Fibroblast of gingiva (primary cell): ENCODE measurements at regions not wholly inside any gene's neighbourhood (a gene's known extent, or its start where the extent isn't known, plus 50 kb on each side); places are given as distances from the start of the nearest gene placed in this dataset.
"Not testable (repeated sequence)": the region's sequence is repeated elsewhere in the genome, so short reads cannot be mapped to it uniquely, and the experiment has no call there.

ENCODE experiments used
- DNase-seq: peaks from one replicate; pipeline ENCODE4 v3.0.0-alpha.2; 2011; ENCODE audit warnings: low read depth

GRCh38 chr10:9382533-9382866 is 1328.0 kb downstream of the GATA3 start:
- no peak for DNase-seq

- DNase-seq, result no peak
These were observed 1336.0 kb downstream of the GATA3 start for GRCh38 chr10:9390516-9390915.

- DNase-seq, result no peak
These were observed 1344.9 kb downstream of the GATA3 start for GRCh38 chr10:9399275-9399983.

- not testable (repeated sequence) for DNase-seq
These were observed 1347.6 kb downstream of the GATA3 start for GRCh38 chr10:9402067-9402466.

GRCh38 chr10:9402507-9403195 is 1348.2 kb downstream of the GATA3 start:
- not testable (repeated sequence) for DNase-seq

- DNase-seq, result not testable (repeated sequence)
These were observed 1352.7 kb downstream of the GATA3 start for GRCh38 chr10:9407201-9407600.

- DNase-seq, result no peak
These were observed 1361.8 kb downstream of the GATA3 start for GRCh38 chr10:9416331-9416730.

- DNase-seq, result no peak
These were observed 1365.3 kb downstream of the GATA3 start for GRCh38 chr10:9419757-9420156.

- no peak for DNase-seq
These were observed 1372.7 kb downstream of the GATA3 start for GRCh38 chr10:9427209-9427608.

GRCh38 chr10:9437131-9437530 is 1382.6 kb downstream of the GATA3 start:
- no peak for DNase-seq

GRCh38 chr10:9443758-9444157 is 1389.3 kb downstream of the GATA3 start:
- DNase-seq, result no peak

GRCh38 chr10:9449530-9449929 is 1395.0 kb downstream of the GATA3 start:
- no peak for DNase-seq

- no peak for DNase-seq
These were observed 1396.3 kb downstream of the GATA3 start for GRCh38 chr10:9450801-9451200.

GRCh38 chr10:9451211-9451773 is 1396.8 kb downstream of the GATA3 start:
- DNase-seq, result no peak

- no peak for DNase-seq
These were observed 1397.6 kb downstream of the GATA3 start for GRCh38 chr10:9452056-9452455.

GRCh38 chr10:9453871-9454270 is 1399.4 kb downstream of the GATA3 start:
- not testable (repeated sequence) for DNase-seq

GRCh38 chr10:9469663-9470205 is 1415.2 kb downstream of the GATA3 start:
- DNase-seq, result no peak

- no peak for DNase-seq
These were observed 1416.1 kb downstream of the GATA3 start for GRCh38 chr10:9470581-9470980.

- no peak for DNase-seq
These were observed 1447.5 kb downstream of the GATA3 start for GRCh38 chr10:9501944-9502343.

GRCh38 chr10:9504227-9504626 is 1449.7 kb downstream of the GATA3 start:
- DNase-seq, result no peak

GRCh38 chr10:9505546-9505945 is 1451.1 kb downstream of the GATA3 start:
- DNase-seq, result no peak

GRCh38 chr10:9508606-9509005 is 1454.1 kb downstream of the GATA3 start:
- DNase-seq, result no peak

GRCh38 chr10:9510626-9511025 is 1456.1 kb downstream of the GATA3 start:
- no peak for DNase-seq
